Uterus (tissue), 2 donors: ENCODE measurements at regions not wholly inside any gene's neighbourhood (a gene's known extent, or its start where the extent isn't known, plus 50 kb on each side); places are given as distances from the start of the nearest gene placed in this dataset.

ENCODE experiments used
- POLR2A ChIP-seq, 2 donors: fragments of 450-650 bp; IDR thresholded peaks; one replicate each; pipeline ENCODE4 v1.6.1; 2016; ENCODE audit warnings: antibody characterized with exemption in 2 of 2, mild to moderate bottlenecking in 1 of 2, moderate library complexity in 1 of 2
- TF ChIP-seq, protein P1 (sequence below), 4 experiments: fragments of 200-600 bp in 2 of 4; fragments of 450-650 bp in 2 of 4; sonication (generic) in 2 of 4; IDR thresholded peaks; one replicate each; pipeline ENCODE4 v1.5.1; 2016 to 2019; ENCODE audit warnings: antibody characterized with exemption in 4 of 4, mild to moderate bottlenecking in 2 of 4, moderate library complexity in 1 of 4

DNA sequence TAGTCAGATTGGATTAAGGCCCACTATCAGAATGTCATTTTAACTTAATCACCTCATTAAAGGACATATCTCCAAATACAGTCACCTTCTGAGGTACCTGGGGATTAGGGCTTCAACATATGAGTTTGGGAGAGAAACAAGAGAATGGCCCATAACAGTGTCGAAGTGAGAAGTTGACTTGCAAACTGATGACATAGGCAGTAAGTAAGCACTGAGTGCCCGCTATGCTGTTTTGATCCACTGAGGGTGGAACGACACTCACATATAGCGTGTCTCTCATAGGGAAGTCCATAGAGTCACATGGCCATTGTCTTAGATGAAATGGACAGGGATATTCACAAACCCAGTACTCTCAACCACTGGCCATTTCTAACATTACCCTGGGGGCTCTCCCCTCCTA is 264.2 kb downstream of the SAMD5 start:
- TF ChIP-seq, protein P1, sequence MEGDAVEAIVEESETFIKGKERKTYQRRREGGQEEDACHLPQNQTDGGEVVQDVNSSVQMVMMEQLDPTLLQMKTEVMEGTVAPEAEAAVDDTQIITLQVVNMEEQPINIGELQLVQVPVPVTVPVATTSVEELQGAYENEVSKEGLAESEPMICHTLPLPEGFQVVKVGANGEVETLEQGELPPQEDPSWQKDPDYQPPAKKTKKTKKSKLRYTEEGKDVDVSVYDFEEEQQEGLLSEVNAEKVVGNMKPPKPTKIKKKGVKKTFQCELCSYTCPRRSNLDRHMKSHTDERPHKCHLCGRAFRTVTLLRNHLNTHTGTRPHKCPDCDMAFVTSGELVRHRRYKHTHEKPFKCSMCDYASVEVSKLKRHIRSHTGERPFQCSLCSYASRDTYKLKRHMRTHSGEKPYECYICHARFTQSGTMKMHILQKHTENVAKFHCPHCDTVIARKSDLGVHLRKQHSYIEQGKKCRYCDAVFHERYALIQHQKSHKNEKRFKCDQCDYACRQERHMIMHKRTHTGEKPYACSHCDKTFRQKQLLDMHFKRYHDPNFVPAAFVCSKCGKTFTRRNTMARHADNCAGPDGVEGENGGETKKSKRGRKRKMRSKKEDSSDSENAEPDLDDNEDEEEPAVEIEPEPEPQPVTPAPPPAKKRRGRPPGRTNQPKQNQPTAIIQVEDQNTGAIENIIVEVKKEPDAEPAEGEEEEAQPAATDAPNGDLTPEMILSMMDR (IDR thresholded peaks at IDR 0.05) = no peak
- TF ChIP-seq POLR2A (IDR thresholded peaks at IDR 0.05) = no peak
